CD14-positive monocyte (primary cell): ENCODE measurements at regions not wholly inside any gene's neighbourhood (a gene's known extent, or its start where the extent isn't known, plus 50 kb on each side); places are given as distances from the start of the nearest gene placed in this dataset.

Experiments used
- DNase-seq, 3 donors: peaks; one replicate each; pipeline ENCODE4 v3.0.0-alpha.2; 2011 to 2022
- H2AFZ ChIP-seq: 2 replicates; pipeline ENCODE4 v1.6.0; 2012; ENCODE audit warnings: mild to moderate bottlenecking, low read depth, low read length, inconsistent platforms; ENCODE audit not compliant: insufficient read depth, poor library complexity, severe bottlenecking
- H3K27ac ChIP-seq, 2 donors: 1 replicate in 1 of 2; 2 replicates in 1 of 2; pipeline ENCODE4 v1.5.1; 2012 to 2013; ENCODE audit warnings: low read length in 2 of 2, control low read depth in 1 of 2, inconsistent platforms in 1 of 2, low read depth in 1 of 2, mild to moderate bottlenecking in 1 of 2
- H3K27me3 ChIP-seq, 2 donors: one replicate each; pipeline versions ENCODE4 v1.6.0 to v1.6.1; 2011 to 2013; ENCODE audit warnings: low read length in 2 of 2; ENCODE audit not compliant: control insufficient read depth in 2 of 2, insufficient read depth in 2 of 2
- H3K36me3 ChIP-seq, 2 donors: replicated peaks in 1 of 2; 1 replicate in 1 of 2; 2 replicates in 1 of 2; pipeline versions ENCODE4 v1.5.1 to v1.6.1; 2012 to 2013; ENCODE audit warnings: low read length in 2 of 2, control low read depth in 1 of 2, inconsistent platforms in 1 of 2, mild to moderate bottlenecking in 1 of 2; ENCODE audit not compliant: insufficient read depth in 2 of 2, control insufficient read depth in 1 of 2
- H3K4me1 ChIP-seq, 2 donors: 1 replicate in 1 of 2; 2 replicates in 1 of 2; pipeline versions ENCODE4 v1.5.1 to v1.6.1; 2012 to 2013; ENCODE audit warnings: low read length in 2 of 2, control low read depth in 1 of 2, inconsistent platforms in 1 of 2, mild to moderate bottlenecking in 1 of 2, moderate library complexity in 1 of 2; ENCODE audit not compliant: insufficient read depth in 2 of 2, control insufficient read depth in 1 of 2
- H3K4me2 ChIP-seq: replicated peaks from 2 replicates; pipeline ENCODE3; 2012; ENCODE audit warnings: low read length, moderate library complexity, mild to moderate bottlenecking; ENCODE audit not compliant: poor library complexity, severe bottlenecking; ENCODE audit errors: extremely low read depth
- H3K4me3 ChIP-seq, 3 experiments: fragments of 200-600 bp in 1 of 3; sonication (generic) in 1 of 3; replicated peaks in 1 of 3; 1 replicate in 2 of 3; 2 replicates in 1 of 3; pipeline ENCODE4 v1.5.1; 2011 to 2013; ENCODE audit warnings: low read length in 3 of 3, mild to moderate bottlenecking in 3 of 3, control low read depth in 2 of 3, low read depth in 2 of 3, inconsistent platforms in 1 of 3, moderate library complexity in 1 of 3
- H3K79me2 ChIP-seq: 2 replicates; pipeline ENCODE4 v1.6.0; 2012; ENCODE audit warnings: mild to moderate bottlenecking, control low read depth, inconsistent platforms, low read length, moderate library complexity; ENCODE audit not compliant: insufficient read depth
- H3K9ac ChIP-seq: 2 replicates; pipeline ENCODE4 v1.6.0; 2017; ENCODE audit warnings: low read length, mild to moderate bottlenecking; ENCODE audit not compliant: insufficient read depth, poor library complexity, severe bottlenecking
- H3K9me3 ChIP-seq, 2 donors: replicated peaks in 1 of 2; 1 replicate in 1 of 2; 2 replicates in 1 of 2; pipeline versions ENCODE4 v1.5.1 to v1.6.1; 2012 to 2013; ENCODE audit warnings: low read length in 2 of 2, control low read depth in 1 of 2; ENCODE audit not compliant: control insufficient read depth in 1 of 2, insufficient read depth in 1 of 2
- H4K20me1 ChIP-seq: 2 replicates; pipeline ENCODE4 v1.6.0; 2012; ENCODE audit warnings: mild to moderate bottlenecking, low read length, control low read depth, moderate library complexity; ENCODE audit not compliant: insufficient read depth
- H3K27ac Mint-ChIP-seq, 7 donors: one replicate each; pipeline ENCODE4 v1.8.0; 2020; ENCODE audit warnings: mild to moderate bottlenecking in 7 of 7, mixed read lengths in 7 of 7, moderate library complexity in 6 of 7, inconsistent platforms in 2 of 7
- H3K27me3 Mint-ChIP-seq, 3 donors: one replicate each; pipeline ENCODE4 v1.8.0; 2021 to 2022; ENCODE audit warnings: low read depth in 3 of 3, mild to moderate bottlenecking in 3 of 3, mixed read lengths in 3 of 3, moderate library complexity in 3 of 3, inconsistent platforms in 1 of 3
- H3K36me3 Mint-ChIP-seq, 2 donors: one replicate each; pipeline ENCODE4 v1.8.0; 2020; ENCODE audit warnings: mixed read lengths in 2 of 2, inconsistent platforms in 1 of 2, mild to moderate bottlenecking in 1 of 2
- H3K4me1 Mint-ChIP-seq: one replicate; pipeline ENCODE4 v1.8.0; 2020; ENCODE audit warnings: mild to moderate bottlenecking, mixed read lengths
- H3K4me3 Mint-ChIP-seq, 2 donors: one replicate each; pipeline ENCODE4 v1.8.0; 2020; ENCODE audit warnings: mild to moderate bottlenecking in 2 of 2, mixed read lengths in 2 of 2, moderate library complexity in 1 of 2
- H3K9me3 Mint-ChIP-seq, 7 donors: one replicate each; pipeline ENCODE4 v1.8.0; 2020 to 2022; ENCODE audit warnings: mixed read lengths in 7 of 7, mild to moderate bottlenecking in 6 of 7, moderate library complexity in 6 of 7, inconsistent platforms in 2 of 7
- WGBS: methylation state at CpG from one replicate; pipeline ENCODE4 v1.1.5; 2013; ENCODE audit warnings: missing lambda C conversion rate; ENCODE audit not compliant: insufficient coverage; 5-methylcytosine and 5-hydroxymethylcytosine counted together
- intact Hi-C, 2 donors: fragments of 100-400 bp; cut with micrococcal nuclease; formaldehyde crosslinking; loops; one replicate each; pipeline versions ENCODE4 v1.15.0 to v1.15.1; 2023
- TF ChIP-seq, protein P1 (sequence below): fragments of 200-600 bp; IDR thresholded peaks from one replicate; pipeline ENCODE4 v1.8.0; 2022; ENCODE audit warnings: antibody characterized with exemption, mild to moderate bottlenecking

DNA sequence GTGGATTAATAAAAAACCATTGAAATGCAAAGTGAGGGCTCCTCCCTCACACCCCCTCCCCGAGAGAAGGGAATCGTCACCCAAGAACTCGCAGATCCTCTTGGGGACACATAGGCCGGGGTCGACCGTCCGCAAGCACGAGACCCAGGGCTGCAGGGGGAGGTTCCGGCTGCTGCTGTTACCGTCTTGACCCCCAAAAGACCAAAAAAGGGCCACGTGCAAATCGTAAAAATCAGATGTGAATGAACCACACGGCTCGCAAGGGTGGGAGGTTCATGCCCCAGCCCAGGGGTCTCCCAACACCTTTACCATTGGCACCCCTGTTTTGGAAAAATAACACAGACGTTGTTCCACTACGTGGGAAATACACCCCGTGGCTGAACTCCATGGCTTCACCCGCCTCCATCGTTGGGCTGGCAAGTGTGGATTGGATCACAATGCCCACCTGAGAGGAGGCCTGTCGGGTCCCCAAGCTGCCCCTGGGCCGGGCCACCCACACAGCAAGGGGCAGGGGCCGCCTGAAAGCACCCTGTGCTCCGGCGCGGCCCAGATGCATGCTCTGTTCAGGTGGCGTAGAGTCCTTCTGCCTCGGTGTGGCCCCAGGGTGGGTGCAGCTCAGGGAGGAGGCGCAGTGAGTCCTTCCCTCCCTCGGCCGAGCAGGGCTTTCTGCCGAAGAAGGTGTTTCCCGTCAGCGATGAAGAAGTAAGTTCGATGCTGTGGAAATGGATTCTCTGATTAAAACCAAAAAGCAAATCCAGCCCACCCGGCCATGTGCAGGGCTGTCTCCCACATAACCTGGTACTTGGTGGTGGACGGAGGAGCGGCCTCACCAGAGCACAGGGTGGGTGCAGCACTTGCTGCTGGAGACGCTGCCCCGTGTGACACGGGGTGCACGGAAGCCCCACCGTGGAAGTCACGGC is 85.0 kb downstream of the YTHDF1 start:
- peaks cover 0 to 2% (median 0%) of the 10 kb centered on the region in 7 donors for H3K9me3 Mint-ChIP-seq
- Histone ChIP-seq H3K4me2 (no peak overlapping the region), H3K9me3 (peaks cover 0 to 4% of the 10 kb centered on the region in 2 donors), H2AFZ (no peak overlapping the region), H3K36me3 (no peaks in the 10 kb centered on the region), H3K27ac (no peak overlapping the region), H3K27me3 (no peaks in the 10 kb centered on the region), H3K79me2 (no peaks in the 10 kb centered on the region), H3K4me1 (no peaks in the 10 kb centered on the region), H3K4me3 (no peak overlapping the region), H3K9ac (no peak overlapping the region), H4K20me1 (no peaks in the 10 kb centered on the region)
- H3K4me3 Mint-ChIP-seq: no peak overlapping the region
- H3K36me3 Mint-ChIP-seq: no peaks in the 10 kb centered on the region
- TF ChIP-seq, protein P1, sequence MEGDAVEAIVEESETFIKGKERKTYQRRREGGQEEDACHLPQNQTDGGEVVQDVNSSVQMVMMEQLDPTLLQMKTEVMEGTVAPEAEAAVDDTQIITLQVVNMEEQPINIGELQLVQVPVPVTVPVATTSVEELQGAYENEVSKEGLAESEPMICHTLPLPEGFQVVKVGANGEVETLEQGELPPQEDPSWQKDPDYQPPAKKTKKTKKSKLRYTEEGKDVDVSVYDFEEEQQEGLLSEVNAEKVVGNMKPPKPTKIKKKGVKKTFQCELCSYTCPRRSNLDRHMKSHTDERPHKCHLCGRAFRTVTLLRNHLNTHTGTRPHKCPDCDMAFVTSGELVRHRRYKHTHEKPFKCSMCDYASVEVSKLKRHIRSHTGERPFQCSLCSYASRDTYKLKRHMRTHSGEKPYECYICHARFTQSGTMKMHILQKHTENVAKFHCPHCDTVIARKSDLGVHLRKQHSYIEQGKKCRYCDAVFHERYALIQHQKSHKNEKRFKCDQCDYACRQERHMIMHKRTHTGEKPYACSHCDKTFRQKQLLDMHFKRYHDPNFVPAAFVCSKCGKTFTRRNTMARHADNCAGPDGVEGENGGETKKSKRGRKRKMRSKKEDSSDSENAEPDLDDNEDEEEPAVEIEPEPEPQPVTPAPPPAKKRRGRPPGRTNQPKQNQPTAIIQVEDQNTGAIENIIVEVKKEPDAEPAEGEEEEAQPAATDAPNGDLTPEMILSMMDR: no peak
- peaks cover 7 to 12% (median 8%) of the 10 kb centered on the region in 3 donors for H3K27me3 Mint-ChIP-seq
- no peak overlapping the region for H3K27ac Mint-ChIP-seq
- H3K4me1 Mint-ChIP-seq: no peaks in the 10 kb centered on the region
- no peak for DNase-seq
- intact Hi-C loops: no loop called here
- WGBS: 82% methylated on average over 40 of the region's 43 CpGs

DNA sequence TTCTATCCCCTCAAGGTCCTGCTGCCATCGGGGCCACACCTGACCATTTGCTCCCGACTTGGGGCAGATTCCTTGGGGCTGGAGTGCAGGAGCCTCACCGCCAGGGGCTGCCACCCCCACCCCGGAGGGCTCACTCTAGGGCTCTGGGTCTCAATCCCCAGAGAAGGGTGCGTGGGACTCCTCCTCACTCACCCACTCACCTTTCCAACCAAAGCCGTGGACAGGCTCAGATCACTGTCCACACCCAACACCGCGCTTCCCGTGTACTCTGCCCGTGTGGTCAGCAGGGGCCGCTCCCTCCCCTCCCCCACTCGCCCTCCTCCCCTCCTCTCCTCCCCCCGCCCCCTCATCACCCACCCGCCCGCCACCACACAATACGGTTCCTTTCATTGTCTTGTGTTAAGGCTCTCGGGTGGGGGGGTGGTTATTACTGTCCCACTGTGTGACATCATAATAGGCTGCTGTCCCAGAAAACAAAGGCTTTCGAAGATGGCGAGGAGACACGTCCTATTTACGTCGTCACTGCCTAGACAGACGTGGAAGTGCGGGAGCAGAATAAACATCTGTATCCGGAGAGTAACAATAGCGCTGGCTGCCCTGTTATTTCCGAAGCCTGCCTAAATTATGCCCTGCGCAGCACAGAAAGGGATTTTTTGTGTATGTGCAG is 85.8 kb downstream of the YTHDF1 start:
- Histone ChIP-seq H2AFZ (no peak overlapping the region), H3K4me3 (no peak overlapping the region), H3K27ac (no peak overlapping the region), H3K36me3 (no peaks in the 10 kb centered on the region), H3K4me2 (no peak overlapping the region), H3K4me1 (no peaks in the 10 kb centered on the region), H3K9ac (no peak overlapping the region), H4K20me1 (no peaks in the 10 kb centered on the region), H3K27me3 (no peaks in the 10 kb centered on the region), H3K9me3 (peaks cover 0 to 4% of the 10 kb centered on the region in 2 donors), H3K79me2 (no peaks in the 10 kb centered on the region)
- peaks cover 7 to 12% (median 8%) of the 10 kb centered on the region in 3 donors for H3K27me3 Mint-ChIP-seq
- no peaks in the 10 kb centered on the region for H3K4me1 Mint-ChIP-seq
- WGBS: 24% methylated on average over 14 of the region's 28 CpGs
- no peak overlapping the region for H3K4me3 Mint-ChIP-seq
- TF ChIP-seq, protein P1: no peak
- intact Hi-C loops: no loop called here
- H3K27ac Mint-ChIP-seq: no peak overlapping the region
- DNase-seq: no peak
- H3K9me3 Mint-ChIP-seq: peaks cover 0 to 2% (median 0%) of the 10 kb centered on the region in 7 donors
- no peaks in the 10 kb centered on the region for H3K36me3 Mint-ChIP-seq
